ENCODE measurements at regions not wholly inside any gene's neighbourhood (a gene's known extent, or its start where the extent isn't known, plus 50 kb on each side); places are given as distances from the start of the nearest gene placed in this dataset.

- no peak overlapping the region for H3K27ac ChIP-seq
- intact Hi-C loops (cut with DNase I; ENCODE audit: low total_unique reads), result no loop called here
Measured at GRCh38 chr4:19983072-19983471, 268.6 kb upstream of the SLIT2 start.

GRCh38 chr4:19982556-19982955 lies 269.1 kb upstream of the SLIT2 start:
- H3K4me1 ChIP-seq, result no peaks in the 10 kb centered on the region
- no peaks in the 10 kb centered on the region for H3K27me3 ChIP-seq (replicated peaks in 1 of 7)
- no peak overlapping the region for H3K27ac ChIP-seq
- H3K36me3 ChIP-seq, result no peaks in the 10 kb centered on the region
- H3K4me3 ChIP-seq, result no peak overlapping the region
- intact Hi-C loops (cut with DNase I; ENCODE audit: low total_unique reads), result no loop called here
- peaks cover 0 to 37% (median 21%) of the 10 kb centered on the region in 8 donors for H3K9me3 ChIP-seq
- TF ChIP-seq POLR2AphosphoS5 (IDR thresholded peaks at IDR 0.05) (no peak), CTCF (IDR thresholded peaks at IDR 0.05 in 8 of 11, conservative IDR thresholded peaks at IDR 0.05 in 3 of 11) (no peak), POLR2A (IDR thresholded peaks at IDR 0.05) (no peak)
- WGBS, 5 donors, result 66 to 75% (median 71%) methylated on average over 3 of the region's 3 CpGs
- DNase-seq, result no peak

More at GRCh38 chr4:19983072-19983471, 268.6 kb upstream of the SLIT2 start:
- no peaks in the 10 kb centered on the region for H3K4me1 ChIP-seq
- H3K4me3 ChIP-seq, result no peak overlapping the region
- no peak for TF ChIP-seq POLR2A (IDR thresholded peaks at IDR 0.05)
- TF ChIP-seq CTCF (IDR thresholded peaks at IDR 0.05 in 8 of 11, conservative IDR thresholded peaks at IDR 0.05 in 3 of 11), result no peak
- TF ChIP-seq POLR2AphosphoS5 (IDR thresholded peaks at IDR 0.05), result no peak
- DNase-seq, result no peak
- 64 to 76% (median 71%) methylated on average over 3 of the region's 3 CpGs for WGBS, 5 donors
- H3K36me3 ChIP-seq, result no peaks in the 10 kb centered on the region
- no peaks in the 10 kb centered on the region for H3K27me3 ChIP-seq (replicated peaks in 1 of 7)
- H3K9me3 ChIP-seq, result peaks cover 0 to 32% (median 16%) of the 10 kb centered on the region in 8 donors

- H3K4me3 ChIP-seq, result no peak overlapping the region
- WGBS, 5 donors, result 56 to 72% (median 71%) methylated on average over 1 of the region's 1 CpG
- H3K27me3 ChIP-seq (replicated peaks in 1 of 7), result no peaks in the 10 kb centered on the region
- no peak for TF ChIP-seq POLR2A (IDR thresholded peaks at IDR 0.05)
- no peak for TF ChIP-seq POLR2AphosphoS5 (IDR thresholded peaks at IDR 0.05)
- no peak for TF ChIP-seq CTCF (IDR thresholded peaks at IDR 0.05 in 8 of 11, conservative IDR thresholded peaks at IDR 0.05 in 3 of 11)
- H3K36me3 ChIP-seq, result no peaks in the 10 kb centered on the region
- H3K27ac ChIP-seq, result no peak overlapping the region
- peaks cover 0 to 27% (median 10%) of the 10 kb centered on the region in 8 donors for H3K9me3 ChIP-seq
- intact Hi-C loops (cut with DNase I; ENCODE audit: low total_unique reads), result no loop called here
- no peaks in the 10 kb centered on the region for H3K4me1 ChIP-seq
- DNase-seq, result no peak
Measured at GRCh38 chr4:19971829-19972228, 279.9 kb upstream of the SLIT2 start.

- no peaks in the 10 kb centered on the region for H3K27me3 ChIP-seq (replicated peaks in 1 of 7)
- no peak for DNase-seq
- H3K4me3 ChIP-seq, result no peak overlapping the region
- H3K9me3 ChIP-seq, result peaks cover 0 to 25% (median 14%) of the 10 kb centered on the region in 8 donors
- intact Hi-C loops (cut with DNase I; ENCODE audit: low total_unique reads), result no loop called here
- H3K36me3 ChIP-seq, result no peaks in the 10 kb centered on the region
- 70 to 83% (median 77%) methylated on average over 2 of the region's 2 CpGs for WGBS, 5 donors
- H3K4me1 ChIP-seq, result no peaks in the 10 kb centered on the region
- no peak overlapping the region for H3K27ac ChIP-seq
- TF ChIP-seq POLR2A (IDR thresholded peaks at IDR 0.05), result no peak
- TF ChIP-seq POLR2AphosphoS5 (IDR thresholded peaks at IDR 0.05), result no peak
- no peak for TF ChIP-seq CTCF (IDR thresholded peaks at IDR 0.05 in 8 of 11, conservative IDR thresholded peaks at IDR 0.05 in 3 of 11)
Measured at GRCh38 chr4:19969492-19969891, 282.2 kb upstream of the SLIT2 start.
